ENCODE measurements at regions not wholly inside any gene's neighbourhood (a gene's known extent, or its start where the extent isn't known, plus 50 kb on each side); places are given as distances from the start of the nearest gene placed in this dataset.
A peak's percentile ranks its signal among the peaks of the same experiment; 100 is the strongest.

GRCh38 chr9:82894548-82894947 lies 168.4 kb downstream of the RASEF start:
- H2AFZ ChIP-seq (ENCODE audit: low read depth, low read length) = no peak overlapping the region
- no peaks in the 10 kb centered on the region for H4K20me1 ChIP-seq (ENCODE audit: insufficient read depth)
- H3K36me3 ChIP-seq (ENCODE audit: insufficient read depth, low read length) = no peaks in the 10 kb centered on the region
- H3K79me2 ChIP-seq (replicated peaks; ENCODE audit: insufficient read depth, low read length) = no peaks in the 10 kb centered on the region
- H3F3A ChIP-seq (ENCODE audit: insufficient read depth, low read length, poor library complexity, severe bottlenecking) = no peaks in the 10 kb centered on the region
- no peaks in the 10 kb centered on the region for H3K9me3 ChIP-seq (ENCODE audit: low read length)
- TF ChIP-seq, protein P1, sequence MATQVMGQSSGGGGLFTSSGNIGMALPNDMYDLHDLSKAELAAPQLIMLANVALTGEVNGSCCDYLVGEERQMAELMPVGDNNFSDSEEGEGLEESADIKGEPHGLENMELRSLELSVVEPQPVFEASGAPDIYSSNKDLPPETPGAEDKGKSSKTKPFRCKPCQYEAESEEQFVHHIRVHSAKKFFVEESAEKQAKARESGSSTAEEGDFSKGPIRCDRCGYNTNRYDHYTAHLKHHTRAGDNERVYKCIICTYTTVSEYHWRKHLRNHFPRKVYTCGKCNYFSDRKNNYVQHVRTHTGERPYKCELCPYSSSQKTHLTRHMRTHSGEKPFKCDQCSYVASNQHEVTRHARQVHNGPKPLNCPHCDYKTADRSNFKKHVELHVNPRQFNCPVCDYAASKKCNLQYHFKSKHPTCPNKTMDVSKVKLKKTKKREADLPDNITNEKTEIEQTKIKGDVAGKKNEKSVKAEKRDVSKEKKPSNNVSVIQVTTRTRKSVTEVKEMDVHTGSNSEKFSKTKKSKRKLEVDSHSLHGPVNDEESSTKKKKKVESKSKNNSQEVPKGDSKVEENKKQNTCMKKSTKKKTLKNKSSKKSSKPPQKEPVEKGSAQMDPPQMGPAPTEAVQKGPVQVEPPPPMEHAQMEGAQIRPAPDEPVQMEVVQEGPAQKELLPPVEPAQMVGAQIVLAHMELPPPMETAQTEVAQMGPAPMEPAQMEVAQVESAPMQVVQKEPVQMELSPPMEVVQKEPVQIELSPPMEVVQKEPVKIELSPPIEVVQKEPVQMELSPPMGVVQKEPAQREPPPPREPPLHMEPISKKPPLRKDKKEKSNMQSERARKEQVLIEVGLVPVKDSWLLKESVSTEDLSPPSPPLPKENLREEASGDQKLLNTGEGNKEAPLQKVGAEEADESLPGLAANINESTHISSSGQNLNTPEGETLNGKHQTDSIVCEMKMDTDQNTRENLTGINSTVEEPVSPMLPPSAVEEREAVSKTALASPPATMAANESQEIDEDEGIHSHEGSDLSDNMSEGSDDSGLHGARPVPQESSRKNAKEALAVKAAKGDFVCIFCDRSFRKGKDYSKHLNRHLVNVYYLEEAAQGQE (IDR thresholded peaks at IDR 0.05; ENCODE audit: borderline replicate concordance) = no peak
- TF ChIP-seq POLR2AphosphoS5 (IDR thresholded peaks at IDR 0.05) (no peak), RAD21 (conservative IDR thresholded peaks at IDR 0.05) (no peak), EZH2 (IDR thresholded peaks at IDR 0.05; ENCODE audit: borderline replicate concordance, insufficient read depth, low read length, poor library complexity, severe bottlenecking) (no peak), EP300 (conservative IDR thresholded peaks at IDR 0.05; ENCODE audit: poor library complexity, severe bottlenecking) (no peak), MXI1 (conservative IDR thresholded peaks at IDR 0.05; ENCODE audit: poor library complexity, severe bottlenecking) (no peak), SMC3 (conservative IDR thresholded peaks at IDR 0.05; ENCODE audit: poor library complexity) (no peak), TAF1 (IDR thresholded peaks at IDR 0.05; ENCODE audit: low read depth) (no peak)
- TF ChIP-seq, protein P2, sequence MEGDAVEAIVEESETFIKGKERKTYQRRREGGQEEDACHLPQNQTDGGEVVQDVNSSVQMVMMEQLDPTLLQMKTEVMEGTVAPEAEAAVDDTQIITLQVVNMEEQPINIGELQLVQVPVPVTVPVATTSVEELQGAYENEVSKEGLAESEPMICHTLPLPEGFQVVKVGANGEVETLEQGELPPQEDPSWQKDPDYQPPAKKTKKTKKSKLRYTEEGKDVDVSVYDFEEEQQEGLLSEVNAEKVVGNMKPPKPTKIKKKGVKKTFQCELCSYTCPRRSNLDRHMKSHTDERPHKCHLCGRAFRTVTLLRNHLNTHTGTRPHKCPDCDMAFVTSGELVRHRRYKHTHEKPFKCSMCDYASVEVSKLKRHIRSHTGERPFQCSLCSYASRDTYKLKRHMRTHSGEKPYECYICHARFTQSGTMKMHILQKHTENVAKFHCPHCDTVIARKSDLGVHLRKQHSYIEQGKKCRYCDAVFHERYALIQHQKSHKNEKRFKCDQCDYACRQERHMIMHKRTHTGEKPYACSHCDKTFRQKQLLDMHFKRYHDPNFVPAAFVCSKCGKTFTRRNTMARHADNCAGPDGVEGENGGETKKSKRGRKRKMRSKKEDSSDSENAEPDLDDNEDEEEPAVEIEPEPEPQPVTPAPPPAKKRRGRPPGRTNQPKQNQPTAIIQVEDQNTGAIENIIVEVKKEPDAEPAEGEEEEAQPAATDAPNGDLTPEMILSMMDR (IDR thresholded peaks at IDR 0.05; ENCODE audit: poor library complexity, severe bottlenecking) = no peak
- H3K4me3 ChIP-seq (ENCODE audit: low read length) = peak overlapping the region; percentile 28
- H3K27me3 ChIP-seq (ENCODE audit: insufficient read depth, low read depth, low read length) = no peaks in the 10 kb centered on the region
- H3K4me2 ChIP-seq (ENCODE audit: low read length) = no peak overlapping the region
- no peaks in the 10 kb centered on the region for H3K9me2 ChIP-seq (ENCODE audit: insufficient read depth, low read length)
- no peak overlapping the region for H3K9ac ChIP-seq (ENCODE audit: low read length)
- peak overlapping the region; percentile 18 for H3K27ac ChIP-seq (ENCODE audit: low read length)

- Histone ChIP-seq H3K27ac (ENCODE audit: low read length) (peak overlapping the region; percentile 18), H3K9me3 (ENCODE audit: low read length) (no peaks in the 10 kb centered on the region), H3K9ac (ENCODE audit: low read length) (no peak overlapping the region), H2AFZ (ENCODE audit: low read depth, low read length) (no peak overlapping the region), H3K27me3 (ENCODE audit: insufficient read depth, low read depth, low read length) (no peaks in the 10 kb centered on the region), H4K20me1 (ENCODE audit: insufficient read depth) (no peaks in the 10 kb centered on the region), H3K79me2 (replicated peaks; ENCODE audit: insufficient read depth, low read length) (no peaks in the 10 kb centered on the region), H3F3A (ENCODE audit: insufficient read depth, low read length, poor library complexity, severe bottlenecking) (no peaks in the 10 kb centered on the region), H3K36me3 (ENCODE audit: insufficient read depth, low read length) (no peaks in the 10 kb centered on the region), H3K4me3 (ENCODE audit: low read length) (peak overlapping the region; percentile 28), H3K9me2 (ENCODE audit: insufficient read depth, low read length) (no peaks in the 10 kb centered on the region), H3K4me2 (ENCODE audit: low read length) (no peak overlapping the region)
- TF ChIP-seq EP300 (conservative IDR thresholded peaks at IDR 0.05; ENCODE audit: poor library complexity, severe bottlenecking) = peak; percentile 42
- TF ChIP-seq SMC3 (conservative IDR thresholded peaks at IDR 0.05; ENCODE audit: poor library complexity) = no peak
- peak; percentile 68 for TF ChIP-seq POLR2AphosphoS5 (IDR thresholded peaks at IDR 0.05)
- TF ChIP-seq, protein P2 (IDR thresholded peaks at IDR 0.05; ENCODE audit: poor library complexity, severe bottlenecking) = no peak
- TF ChIP-seq, protein P1 (IDR thresholded peaks at IDR 0.05; ENCODE audit: borderline replicate concordance) = peak; percentile 31
Observed at GRCh38 chr9:82894961-82895821, 167.8 kb downstream of the RASEF start.
